GM12872 (cell line): ENCODE measurements at regions not wholly inside any gene's neighbourhood (a gene's known extent, or its start where the extent isn't known, plus 50 kb on each side); places are given as distances from the start of the nearest gene placed in this dataset.

Source experiments
- CTCF ChIP-seq: IDR thresholded peaks from 3 replicates; pipeline ENCODE4 v1.5.1; 2011; ENCODE audit warnings: low read depth, mild to moderate bottlenecking, low read length, moderate library complexity; ENCODE audit not compliant: insufficient read depth

- no peak for TF ChIP-seq CTCF
Observed at GRCh38 chr5:152337484-152337883, 67.6 kb downstream of the NMUR2 start.

GRCh38 chr5:152335461-152335860, 69.6 kb downstream of the NMUR2 start:
- no peak for TF ChIP-seq CTCF

GRCh38 chr5:152332716-152333460, 72.2 kb downstream of the NMUR2 start:
- no peak for TF ChIP-seq CTCF

GRCh38 chr5:152331718-152332117, 73.4 kb downstream of the NMUR2 start:
- no peak for TF ChIP-seq CTCF

- no peak for TF ChIP-seq CTCF
Observed at GRCh38 chr5:152331006-152331405, 74.1 kb downstream of the NMUR2 start.

- TF ChIP-seq CTCF = no peak
Observed at GRCh38 chr5:152329761-152330283, 75.3 kb downstream of the NMUR2 start.

GRCh38 chr5:152329207-152329606, 75.9 kb downstream of the NMUR2 start:
- no peak for TF ChIP-seq CTCF
